K562 (cell line): ENCODE measurements at regions not wholly inside any gene's neighbourhood (a gene's known extent, or its start where the extent isn't known, plus 50 kb on each side); places are given as distances from the start of the nearest gene placed in this dataset.

Experiments used
- BCL6 ChIP-seq: fragments of 250-450 bp; sonication (Bioruptor Pico); IDR thresholded peaks from 2 replicates; pipeline ENCODE4 v1.4.0; 2020
- CHD2 ChIP-seq: IDR thresholded peaks from 2 replicates; pipeline ENCODE4 v1.6.1; 2011; ENCODE audit warnings: low read depth, low read length
- CREM ChIP-seq: IDR thresholded peaks from 2 replicates; pipeline ENCODE4 v1.6.1; 2014; ENCODE audit warnings: antibody characterized with exemption, low read depth
- DNMT1 ChIP-seq: fragments of 450-650 bp; IDR thresholded peaks from 2 replicates; pipeline ENCODE4 v1.6.1; 2016; ENCODE audit warnings: antibody characterized with exemption, mild to moderate bottlenecking
- ELF4 ChIP-seq: fragments of 450-650 bp; formaldehyde crosslinking; IDR thresholded peaks from 2 replicates; pipeline ENCODE4 v1.4.0; 2022; ENCODE audit warnings: missing genetic modification characterization
- ERF ChIP-seq: fragments of 450-650 bp; formaldehyde crosslinking; IDR thresholded peaks from 2 replicates; pipeline ENCODE4 v1.4.0; 2020; ENCODE audit warnings: mild to moderate bottlenecking, mixed read lengths
- ETS1 ChIP-seq: conservative IDR thresholded peaks from 2 replicates; pipeline ENCODE4 v1.6.1; 2011; ENCODE audit warnings: low read depth, mild to moderate bottlenecking, low read length; ENCODE audit not compliant: control insufficient read depth
- ETS2 ChIP-seq: IDR thresholded peaks from 2 replicates; pipeline ENCODE4 v1.6.1; 2016; ENCODE audit warnings: borderline replicate concordance, missing genetic modification characterization, mild to moderate bottlenecking, moderate library complexity, missing compliant biosample characterization; ENCODE audit not compliant: poor library complexity, severe bottlenecking
- ETV6 ChIP-seq, 3 experiments: fragments of 150-350 bp in 1 of 3; sonication (generic) in 1 of 3; formaldehyde crosslinking in 1 of 3; IDR thresholded peaks; 2 replicates each; pipeline versions ENCODE4 v1.6.1 to v1.8.0; 2014 to 2022; ENCODE audit warnings: borderline replicate concordance in 2 of 3, low read depth in 2 of 3, antibody characterized with exemption in 1 of 3, low read length in 1 of 3, mild to moderate bottlenecking in 1 of 3, missing genetic modification reagents in 1 of 3
- GATA2 ChIP-seq: sonication (generic); formaldehyde crosslinking; IDR thresholded peaks from 2 replicates; pipeline ENCODE4 v1.4.0; 2020; ENCODE audit warnings: mild to moderate bottlenecking, missing genetic modification reagents
- HDAC2 ChIP-seq: fragments of 450-650 bp; IDR thresholded peaks from 2 replicates; pipeline ENCODE4 v1.6.1; 2016; ENCODE audit warnings: mild to moderate bottlenecking
- HNRNPH1 ChIP-seq: fragments of 200-400 bp; formaldehyde crosslinking; optimal IDR thresholded peaks from 2 replicates; pipeline ENCODE3; 2017; ENCODE audit warnings: low read depth, mild to moderate bottlenecking, low read length, moderate library complexity
- IRF2 ChIP-seq: sonication (generic); formaldehyde crosslinking; IDR thresholded peaks from 2 replicates; pipeline ENCODE4 v1.8.1; 2022; ENCODE audit warnings: mild to moderate bottlenecking, missing genetic modification reagents
- KAT2B ChIP-seq: IDR thresholded peaks from one replicate; pipeline ENCODE4 v1.6.1; 2012; ENCODE audit warnings: low read depth, mild to moderate bottlenecking, control low read depth, inconsistent platforms, low read length, moderate library complexity
- KHSRP ChIP-seq: fragments of 450-650 bp; IDR thresholded peaks from 2 replicates; pipeline ENCODE4 v1.6.1; 2017
- MYNN ChIP-seq, 2 experiments: sonication (generic); formaldehyde crosslinking in 1 of 2; IDR thresholded peaks; 2 replicates each; pipeline versions ENCODE4 v1.5.0 to v1.6.1; 2016 to 2020; ENCODE audit warnings: antibody characterized with exemption in 1 of 2, missing genetic modification reagents in 1 of 2
- NR4A1 ChIP-seq, 2 experiments: fragments of 250-450 bp in 1 of 2; fragments of 450-650 bp in 1 of 2; sonication (Bioruptor Pico) in 1 of 2; IDR thresholded peaks; 2 replicates each; pipeline versions ENCODE4 v1.4.0 to v1.6.1; 2016 to 2020; ENCODE audit warnings: mild to moderate bottlenecking in 2 of 2, missing compliant biosample characterization in 1 of 2, missing genetic modification characterization in 1 of 2, moderate library complexity in 1 of 2
- NRF1 ChIP-seq, 2 experiments: fragments of 450-650 bp; IDR thresholded peaks in 1 of 2; conservative IDR thresholded peaks in 1 of 2; 2 replicates each; pipeline ENCODE4 v1.6.1; 2014; ENCODE audit warnings: mild to moderate bottlenecking in 2 of 2
- SREBF1 ChIP-seq: fragments of 150-350 bp; IDR thresholded peaks from 2 replicates; pipeline ENCODE4 v1.6.1; 2014; ENCODE audit warnings: antibody characterized with exemption, low read depth, low read length, borderline replicate concordance
- TCFL5 ChIP-seq: fragments of 250-450 bp; sonication (Bioruptor Pico); conservative IDR thresholded peaks from 2 replicates; pipeline ENCODE4 v1.6.1; 2021; ENCODE audit warnings: mild to moderate bottlenecking, moderate library complexity, matching md5 sums
- ZNF124 ChIP-seq: sonication (generic); formaldehyde crosslinking; IDR thresholded peaks from 2 replicates; pipeline ENCODE4 v1.8.1; 2022; ENCODE audit warnings: missing genetic modification reagents
- ZNF24 ChIP-seq: fragments of 450-650 bp; IDR thresholded peaks from 2 replicates; pipeline ENCODE4 v1.6.1; 2016
- ZNF263 ChIP-seq: sonication (generic); formaldehyde crosslinking; IDR thresholded peaks from 2 replicates; pipeline ENCODE4 v1.8.0; 2022; ENCODE audit warnings: mild to moderate bottlenecking, missing genetic modification reagents, borderline replicate concordance
- ZNF280A ChIP-seq: fragments of 450-650 bp; IDR thresholded peaks from 2 replicates; pipeline ENCODE4 v1.6.1; 2018; ENCODE audit warnings: mild to moderate bottlenecking, low read depth; ENCODE audit not compliant: partially characterized antibody
- ZNF384 ChIP-seq: IDR thresholded peaks from 2 replicates; pipeline ENCODE4 v1.6.1; 2012; ENCODE audit warnings: low read depth, low read length, improper control_type of control experiment
- ZSCAN29 ChIP-seq: fragments of 450-650 bp; IDR thresholded peaks from 2 replicates; pipeline ENCODE4 v1.6.1; 2017
- TF ChIP-seq, protein P1 (sequence below): fragments of 450-650 bp; formaldehyde crosslinking; IDR thresholded peaks from 2 replicates; pipeline ENCODE4 v1.4.0; 2020; ENCODE audit warnings: mild to moderate bottlenecking

- TF ChIP-seq NR4A1 (CRISPR knock-in tag; IDR thresholded peaks at IDR 0.05) (no peak), NR4A1 (tag; IDR thresholded peaks at IDR 0.05) (no peak), DNMT1 (no peak), GATA2 (CRISPR knock-in tag) (peak; percentile 95), ZNF124 (CRISPR knock-in tag) (no peak), ETV6 (IDR thresholded peaks at IDR 0.05; ENCODE audit: borderline replicate concordance in 1 of 2, low read depth in 2 of 2, low read length in 1 of 2) (no peak), ETV6 (CRISPR knock-in tag; IDR thresholded peaks at IDR 0.05; ENCODE audit: borderline replicate concordance) (no peak), TCFL5 (no peak), CHD2 (no peak), CREM (peak; percentile 53), ELF4 (CRISPR knock-in tag) (no peak), HNRNPH1 (no peak), KAT2B (no peak), IRF2 (CRISPR knock-in tag) (no peak), ZNF24 (no peak), KHSRP (no peak), ETS1 (no peak), ERF (no peak), HDAC2 (peak; percentile 66), MYNN (IDR thresholded peaks at IDR 0.05) (peak; percentile 64; the same call in 1 of the 2 replicates), MYNN (CRISPR knock-in tag; IDR thresholded peaks at IDR 0.05) (no peak), ETS2 (tag) (no peak), ZNF280A (no peak), ZNF263 (CRISPR knock-in tag) (no peak), NRF1 (conservative IDR thresholded peaks at IDR 0.05 in 1 of 2, IDR thresholded peaks at IDR 0.05 in 1 of 2) (no peak), ZNF384 (0 out of 2 replicates have a peak, but pooled peaks have one; percentile 20), SREBF1 (no peak), BCL6 (CRISPR knock-in tag) (no peak), ZSCAN29 (peak; percentile 95)
- TF ChIP-seq, protein P1, sequence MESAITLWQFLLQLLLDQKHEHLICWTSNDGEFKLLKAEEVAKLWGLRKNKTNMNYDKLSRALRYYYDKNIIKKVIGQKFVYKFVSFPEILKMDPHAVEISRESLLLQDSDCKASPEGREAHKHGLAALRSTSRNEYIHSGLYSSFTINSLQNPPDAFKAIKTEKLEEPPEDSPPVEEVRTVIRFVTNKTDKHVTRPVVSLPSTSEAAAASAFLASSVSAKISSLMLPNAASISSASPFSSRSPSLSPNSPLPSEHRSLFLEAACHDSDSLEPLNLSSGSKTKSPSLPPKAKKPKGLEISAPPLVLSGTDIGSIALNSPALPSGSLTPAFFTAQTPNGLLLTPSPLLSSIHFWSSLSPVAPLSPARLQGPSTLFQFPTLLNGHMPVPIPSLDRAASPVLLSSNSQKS (CRISPR knock-in tag), result no peak
These were observed 711.0 kb upstream of the CTNND2 start (continued) for GRCh38 chr5:12615141-12615820.
